ENCODE measurements at regions not wholly inside any gene's neighbourhood (a gene's known extent, or its start where the extent isn't known, plus 50 kb on each side); places are given as distances from the start of the nearest gene placed in this dataset.

GRCh38 chr6:126620719-126621118, 280.8 kb downstream of the CENPW start:
- 69 to 87% methylated on average over 1 of the region's 1 CpG for WGBS, 2 donors
- no peak for DNase-seq (ENCODE audit: low spot score in 2 of 2)
- Histone ChIP-seq H3K4me3 (no peak overlapping the region), H3K36me3 (no peaks in the 10 kb centered on the region), H3K4me1 (no peaks in the 10 kb centered on the region), H3K27me3 (no peaks in the 10 kb centered on the region), H3K27ac (no peak overlapping the region), H3K9me3 (no peaks in the 10 kb centered on the region)
- TF ChIP-seq POLR2A (IDR thresholded peaks at IDR 0.05) (no peak), EP300 (IDR thresholded peaks at IDR 0.05) (no peak)
- TF ChIP-seq, protein P1, sequence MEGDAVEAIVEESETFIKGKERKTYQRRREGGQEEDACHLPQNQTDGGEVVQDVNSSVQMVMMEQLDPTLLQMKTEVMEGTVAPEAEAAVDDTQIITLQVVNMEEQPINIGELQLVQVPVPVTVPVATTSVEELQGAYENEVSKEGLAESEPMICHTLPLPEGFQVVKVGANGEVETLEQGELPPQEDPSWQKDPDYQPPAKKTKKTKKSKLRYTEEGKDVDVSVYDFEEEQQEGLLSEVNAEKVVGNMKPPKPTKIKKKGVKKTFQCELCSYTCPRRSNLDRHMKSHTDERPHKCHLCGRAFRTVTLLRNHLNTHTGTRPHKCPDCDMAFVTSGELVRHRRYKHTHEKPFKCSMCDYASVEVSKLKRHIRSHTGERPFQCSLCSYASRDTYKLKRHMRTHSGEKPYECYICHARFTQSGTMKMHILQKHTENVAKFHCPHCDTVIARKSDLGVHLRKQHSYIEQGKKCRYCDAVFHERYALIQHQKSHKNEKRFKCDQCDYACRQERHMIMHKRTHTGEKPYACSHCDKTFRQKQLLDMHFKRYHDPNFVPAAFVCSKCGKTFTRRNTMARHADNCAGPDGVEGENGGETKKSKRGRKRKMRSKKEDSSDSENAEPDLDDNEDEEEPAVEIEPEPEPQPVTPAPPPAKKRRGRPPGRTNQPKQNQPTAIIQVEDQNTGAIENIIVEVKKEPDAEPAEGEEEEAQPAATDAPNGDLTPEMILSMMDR (IDR thresholded peaks at IDR 0.05): no peak

DNA sequence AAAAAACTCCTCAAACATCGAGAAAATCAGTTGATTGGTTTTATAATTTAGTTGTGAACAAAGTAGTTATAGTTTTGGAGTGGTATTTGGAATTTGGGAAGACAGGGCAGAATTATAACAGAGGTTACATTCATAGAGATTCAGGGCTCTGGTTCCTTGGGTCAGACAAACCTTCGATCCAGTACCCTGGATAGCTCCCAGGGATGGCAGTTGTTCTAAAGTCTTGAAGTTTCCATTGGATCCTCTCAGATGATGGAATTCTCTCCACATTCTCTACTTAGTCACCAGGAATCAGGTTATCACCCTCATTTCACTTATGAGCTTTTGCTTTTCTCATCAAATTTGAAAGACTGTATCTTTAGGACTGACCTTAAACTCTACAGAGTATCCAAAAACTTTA, 285.1 kb downstream of the CENPW start:
- no peak for DNase-seq (ENCODE audit: low spot score in 2 of 2)
- H3K27me3 ChIP-seq: no peaks in the 10 kb centered on the region
- no peaks in the 10 kb centered on the region for H3K4me1 ChIP-seq
- no peak overlapping the region for H3K27ac ChIP-seq
- TF ChIP-seq POLR2A (IDR thresholded peaks at IDR 0.05) (no peak), EP300 (IDR thresholded peaks at IDR 0.05) (no peak)
- H3K4me3 ChIP-seq: no peak overlapping the region
- WGBS, 2 donors: 52 to 53% methylated on average over 2 of the region's 2 CpGs
- H3K36me3 ChIP-seq: no peaks in the 10 kb centered on the region
- no peaks in the 10 kb centered on the region for H3K9me3 ChIP-seq

DNA sequence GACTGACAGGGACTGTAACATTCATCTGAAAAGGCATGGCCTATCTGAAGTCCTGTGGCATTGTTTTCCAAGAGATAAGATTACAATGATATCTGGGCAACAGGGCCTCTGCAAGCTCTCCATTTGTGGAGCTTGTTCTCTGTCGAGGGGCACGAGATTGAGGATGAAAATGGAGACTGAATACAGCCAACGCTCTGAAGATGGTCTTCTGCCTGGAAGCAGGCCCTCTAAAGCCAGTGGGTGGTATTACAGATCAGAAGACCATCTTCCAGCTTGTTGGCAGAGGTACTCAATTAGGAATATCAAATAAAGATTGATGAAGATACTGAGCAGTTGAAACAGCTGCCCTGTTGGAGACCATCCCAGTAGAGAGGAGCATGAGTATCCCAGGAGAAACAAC, 288.2 kb downstream of the CENPW start:
- no peak for DNase-seq (ENCODE audit: low spot score in 2 of 2)
- no peaks in the 10 kb centered on the region for H3K27me3 ChIP-seq
- TF ChIP-seq EP300 (IDR thresholded peaks at IDR 0.05) (no peak), POLR2A (IDR thresholded peaks at IDR 0.05) (no peak)
- TF ChIP-seq, protein P1 (IDR thresholded peaks at IDR 0.05): no peak
- no peak overlapping the region for H3K4me3 ChIP-seq
- no peaks in the 10 kb centered on the region for H3K9me3 ChIP-seq
- no peaks in the 10 kb centered on the region for H3K36me3 ChIP-seq
- H3K27ac ChIP-seq: no peak overlapping the region
- WGBS, 2 donors: 83 to 86% methylated on average over 3 of the region's 3 CpGs
- H3K4me1 ChIP-seq: no peaks in the 10 kb centered on the region

- no peaks in the 10 kb centered on the region for H3K36me3 ChIP-seq
- no peak for DNase-seq (ENCODE audit: low spot score in 2 of 2)
- H3K4me1 ChIP-seq: peaks cover 0 to 5% (median 0%) of the 10 kb centered on the region in 4 donors
- H3K4me3 ChIP-seq: no peak overlapping the region
- no peak overlapping the region for H3K27ac ChIP-seq
- H3K27me3 ChIP-seq: no peaks in the 10 kb centered on the region
- WGBS, 2 donors: 53 to 66% methylated on average over 2 of the region's 2 CpGs
- H3K9me3 ChIP-seq: no peaks in the 10 kb centered on the region
- TF ChIP-seq POLR2A (IDR thresholded peaks at IDR 0.05): no peak
- TF ChIP-seq EP300 (IDR thresholded peaks at IDR 0.05): no peak
- TF ChIP-seq, protein P1 (IDR thresholded peaks at IDR 0.05): no peak
Measured at GRCh38 chr6:126631363-126631762, 291.4 kb downstream of the CENPW start.

DNA sequence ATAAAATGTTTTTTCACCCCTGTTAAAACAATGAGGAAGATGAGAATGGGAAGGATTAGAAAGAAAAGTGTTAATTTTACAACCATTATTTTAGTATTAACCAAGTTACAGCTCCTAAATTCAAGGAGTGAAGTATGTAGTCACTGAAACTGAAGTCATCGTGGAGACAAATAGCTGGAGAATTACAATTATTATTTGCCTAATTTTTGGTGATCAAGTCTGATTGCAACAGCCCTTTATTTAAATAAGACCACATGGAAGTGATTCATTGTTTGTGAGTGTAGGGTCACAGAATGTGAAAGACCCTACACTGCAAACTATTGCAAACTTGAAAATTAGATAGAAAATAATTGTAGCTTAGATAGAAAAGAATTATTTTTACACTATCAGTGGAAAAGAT, 292.4 kb downstream of the CENPW start:
- H3K27me3 ChIP-seq: no peaks in the 10 kb centered on the region
- H3K36me3 ChIP-seq: no peaks in the 10 kb centered on the region
- no peak for DNase-seq (ENCODE audit: low spot score in 2 of 2)
- H3K9me3 ChIP-seq: no peaks in the 10 kb centered on the region
- 30 to 40% methylated on average over 1 of the region's 1 CpG for WGBS, 2 donors
- no peak overlapping the region for H3K4me3 ChIP-seq
- TF ChIP-seq POLR2A (IDR thresholded peaks at IDR 0.05) (no peak), EP300 (IDR thresholded peaks at IDR 0.05) (no peak)
- TF ChIP-seq, protein P1 (IDR thresholded peaks at IDR 0.05): no peak
- peaks cover 0 to 5% (median 0%) of the 10 kb centered on the region in 4 donors for H3K4me1 ChIP-seq
- no peak overlapping the region for H3K27ac ChIP-seq

GRCh38 chr6:126633373-126633772, 293.5 kb downstream of the CENPW start:
- WGBS, 2 donors: 48 to 61% methylated on average over 1 of the region's 1 CpG
- Histone ChIP-seq H3K36me3 (no peaks in the 10 kb centered on the region), H3K4me3 (no peak overlapping the region), H3K9me3 (no peaks in the 10 kb centered on the region), H3K27ac (no peak overlapping the region), H3K4me1 (peaks cover 0 to 5% (median 0%) of the 10 kb centered on the region in 4 donors), H3K27me3 (no peaks in the 10 kb centered on the region)
- TF ChIP-seq, protein P1 (IDR thresholded peaks at IDR 0.05): no peak
- TF ChIP-seq EP300 (IDR thresholded peaks at IDR 0.05) (no peak), POLR2A (IDR thresholded peaks at IDR 0.05) (no peak)
- DNase-seq (ENCODE audit: low spot score in 2 of 2): no peak
